HFF-Myc (cell line): ENCODE measurements at regions not wholly inside any gene's neighbourhood (a gene's known extent, or its start where the extent isn't known, plus 50 kb on each side); places are given as distances from the start of the nearest gene placed in this dataset.

Experiments
- DNase-seq: peaks from one replicate; pipeline ENCODE4 v3.0.0-alpha.2; 2011; ENCODE audit warnings: low read depth; ENCODE audit errors: extremely low read depth
- H3K4me3 ChIP-seq: replicated peaks from 2 replicates; pipeline ENCODE4 v1.5.1; 2011; ENCODE audit warnings: low read depth, mild to moderate bottlenecking, control low read depth, low read length
- CTCF ChIP-seq: IDR thresholded peaks from 2 replicates; pipeline ENCODE4 v1.5.1; 2012; ENCODE audit warnings: mild to moderate bottlenecking, low read depth, low read length, control low read depth; ENCODE audit errors: missing control alignments

- H3K4me3 ChIP-seq: no peak overlapping the region
- DNase-seq: no peak
- no peak for TF ChIP-seq CTCF
Observed at GRCh38 chr16:64459402-64459801, 662.5 kb downstream of the CDH11 start.

- no peak overlapping the region for H3K4me3 ChIP-seq
- no peak for TF ChIP-seq CTCF
- no peak for DNase-seq
Observed at GRCh38 chr16:64455275-64455674, 666.6 kb downstream of the CDH11 start.

- no peak for TF ChIP-seq CTCF
- DNase-seq: no peak
- no peak overlapping the region for H3K4me3 ChIP-seq
Observed at GRCh38 chr16:64453646-64454045, 668.2 kb downstream of the CDH11 start.

- no peak for TF ChIP-seq CTCF
- H3K4me3 ChIP-seq: no peak overlapping the region
- no peak for DNase-seq
Observed at GRCh38 chr16:64452446-64452845, 669.4 kb downstream of the CDH11 start.

GRCh38 chr16:64450177-64450576 lies 671.7 kb downstream of the CDH11 start:
- DNase-seq: no peak
- H3K4me3 ChIP-seq: no peak overlapping the region
- TF ChIP-seq CTCF: no peak

- H3K4me3 ChIP-seq: no peak overlapping the region
- no peak for TF ChIP-seq CTCF
- DNase-seq: no peak
Observed at GRCh38 chr16:64449506-64449905, 672.4 kb downstream of the CDH11 start.

- no peak overlapping the region for H3K4me3 ChIP-seq
- no peak for TF ChIP-seq CTCF
- no peak for DNase-seq
Observed at GRCh38 chr16:64445649-64446048, 676.2 kb downstream of the CDH11 start.
